Colonic mucosa (tissue), 4 donors: ENCODE measurements at regions not wholly inside any gene's neighbourhood (a gene's known extent, or its start where the extent isn't known, plus 50 kb on each side); places are given as distances from the start of the nearest gene placed in this dataset.

Experiments used
- DNase-seq: peaks from one replicate; pipeline ENCODE4 v3.0.0-alpha.2; 2020
- H3K27ac ChIP-seq: fragments of 200-600 bp; one replicate; pipeline ENCODE4 v1.8.0; 2021
- H3K27me3 ChIP-seq: fragments of 200-600 bp; one replicate; pipeline ENCODE4 v1.8.0; 2021
- H3K36me3 ChIP-seq: fragments of 200-600 bp; one replicate; pipeline ENCODE4 v1.8.0; 2021
- H3K4me1 ChIP-seq: fragments of 200-600 bp; one replicate; pipeline ENCODE4 v1.8.0; 2021; ENCODE audit warnings: mild to moderate bottlenecking
- H3K4me3 ChIP-seq: fragments of 200-600 bp; one replicate; pipeline ENCODE4 v1.8.0; 2021
- H3K9ac ChIP-seq, 2 donors: one replicate each; pipeline ENCODE4 v1.7.0; 2013; ENCODE audit warnings: control low read depth in 2 of 2, low read depth in 2 of 2, low read length in 2 of 2
- H3K9me3 ChIP-seq: fragments of 200-600 bp; one replicate; pipeline ENCODE4 v1.8.0; 2021
- intact Hi-C: fragments of 100-400 bp; cut with DNase I; formaldehyde crosslinking; loops from one replicate; pipeline ENCODE4 v1.14.1; 2022
- TF ChIP-seq, protein P1 (sequence below): fragments of 200-600 bp; IDR thresholded peaks from one replicate; pipeline ENCODE4 v1.8.0; 2022; ENCODE audit warnings: antibody characterized with exemption, mild to moderate bottlenecking
- donor health status: healthy.
- donor health status: DM: no; HTN: no; CAD: no.
- donor health status: DM: no; HTN: no; CAD: no.

DNA sequence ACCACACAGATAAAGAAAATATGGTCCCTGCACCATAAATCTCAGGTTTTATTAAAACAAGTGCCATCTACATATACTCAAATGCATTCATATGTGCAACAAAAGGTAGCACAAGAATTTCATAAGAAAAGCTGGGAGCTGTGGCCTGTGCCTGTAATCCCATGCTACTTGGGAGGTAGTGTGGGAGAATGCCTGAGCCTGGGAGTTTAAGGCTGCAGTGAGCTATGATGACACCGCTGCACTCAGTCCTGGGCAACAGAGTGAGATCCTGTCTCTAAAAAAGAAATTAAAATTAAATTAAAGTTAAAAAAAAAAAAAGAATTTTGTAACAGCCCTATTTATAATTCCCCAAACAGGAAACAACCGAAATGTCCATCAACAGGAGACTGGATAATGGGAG is 81.3 kb upstream of the JADE1 start:
- intact Hi-C loops = no loop called here
- H3K27ac ChIP-seq = no peak overlapping the region

DNA sequence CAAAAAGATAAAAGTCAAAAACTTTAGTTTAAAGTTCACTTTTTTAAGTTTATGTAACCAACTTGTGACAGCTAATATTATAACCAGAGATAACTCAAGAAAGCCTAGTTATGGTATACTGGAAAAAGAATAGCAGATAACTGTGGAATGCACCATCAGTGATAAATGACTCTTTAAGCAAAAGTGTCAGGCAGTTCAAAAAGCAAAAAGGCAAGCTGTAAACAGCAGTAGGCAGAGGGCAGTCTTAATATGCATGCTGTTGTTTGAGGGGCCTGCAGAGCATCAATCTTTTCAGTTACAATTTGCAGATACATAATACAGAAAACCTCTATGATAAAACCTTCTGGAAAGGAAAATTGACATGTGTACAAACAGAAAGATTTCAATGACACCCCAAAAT is 81.8 kb upstream of the JADE1 start:
- no peak for DNase-seq
- intact Hi-C loops = no loop called here
- H3K27me3 ChIP-seq = no peaks in the 10 kb centered on the region
- no peak overlapping the region for H3K4me3 ChIP-seq
- TF ChIP-seq, protein P1, sequence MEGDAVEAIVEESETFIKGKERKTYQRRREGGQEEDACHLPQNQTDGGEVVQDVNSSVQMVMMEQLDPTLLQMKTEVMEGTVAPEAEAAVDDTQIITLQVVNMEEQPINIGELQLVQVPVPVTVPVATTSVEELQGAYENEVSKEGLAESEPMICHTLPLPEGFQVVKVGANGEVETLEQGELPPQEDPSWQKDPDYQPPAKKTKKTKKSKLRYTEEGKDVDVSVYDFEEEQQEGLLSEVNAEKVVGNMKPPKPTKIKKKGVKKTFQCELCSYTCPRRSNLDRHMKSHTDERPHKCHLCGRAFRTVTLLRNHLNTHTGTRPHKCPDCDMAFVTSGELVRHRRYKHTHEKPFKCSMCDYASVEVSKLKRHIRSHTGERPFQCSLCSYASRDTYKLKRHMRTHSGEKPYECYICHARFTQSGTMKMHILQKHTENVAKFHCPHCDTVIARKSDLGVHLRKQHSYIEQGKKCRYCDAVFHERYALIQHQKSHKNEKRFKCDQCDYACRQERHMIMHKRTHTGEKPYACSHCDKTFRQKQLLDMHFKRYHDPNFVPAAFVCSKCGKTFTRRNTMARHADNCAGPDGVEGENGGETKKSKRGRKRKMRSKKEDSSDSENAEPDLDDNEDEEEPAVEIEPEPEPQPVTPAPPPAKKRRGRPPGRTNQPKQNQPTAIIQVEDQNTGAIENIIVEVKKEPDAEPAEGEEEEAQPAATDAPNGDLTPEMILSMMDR = no peak
- H3K4me1 ChIP-seq = no peaks in the 10 kb centered on the region
- no peak overlapping the region for H3K9ac ChIP-seq
- H3K27ac ChIP-seq = no peak overlapping the region
- no peaks in the 10 kb centered on the region for H3K36me3 ChIP-seq
- no peaks in the 10 kb centered on the region for H3K9me3 ChIP-seq

More for the DNA sequence above, 81.3 kb upstream of the JADE1 start:
- Histone ChIP-seq H3K4me1 (no peaks in the 10 kb centered on the region), H3K9ac (no peak overlapping the region), H3K27me3 (no peaks in the 10 kb centered on the region), H3K36me3 (no peaks in the 10 kb centered on the region), H3K9me3 (no peaks in the 10 kb centered on the region), H3K4me3 (no peak overlapping the region)
- no peak for DNase-seq
- TF ChIP-seq, protein P1 = no peak

DNA sequence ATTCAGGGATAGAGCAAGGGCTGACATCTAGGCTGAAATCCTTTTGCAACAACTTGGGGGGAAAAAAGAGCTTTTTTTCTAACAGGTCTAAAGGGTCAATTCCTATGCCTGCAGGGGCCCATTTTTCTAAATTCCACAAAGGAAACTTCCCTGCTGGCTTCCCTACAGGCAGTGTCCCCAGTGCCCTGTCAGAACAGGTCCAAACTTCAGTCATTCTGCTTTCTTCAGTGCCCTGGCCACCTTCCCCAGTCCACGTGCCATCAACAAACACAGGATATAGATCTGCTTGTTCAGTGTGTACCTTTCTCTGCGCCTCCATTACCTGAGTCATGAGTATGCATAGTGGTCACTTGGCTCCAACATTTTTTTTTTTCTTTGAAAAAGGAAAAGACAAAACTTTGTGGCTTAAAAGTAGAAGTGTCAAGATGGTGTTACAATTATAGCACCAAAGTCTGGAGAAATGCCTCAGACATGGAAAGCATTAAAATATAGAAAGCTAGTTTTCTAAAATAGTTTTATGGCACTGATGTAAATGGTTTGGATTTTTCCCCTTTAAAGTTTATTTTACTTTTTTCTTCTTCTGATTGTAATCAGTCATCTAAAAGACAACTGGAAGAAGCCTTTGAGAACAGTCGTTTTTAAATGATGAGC is 84.0 kb upstream of the JADE1 start:
- no peak overlapping the region for H3K4me3 ChIP-seq
- H3K27me3 ChIP-seq = no peaks in the 10 kb centered on the region
- H3K9me3 ChIP-seq = no peaks in the 10 kb centered on the region
- DNase-seq = no peak
- H3K36me3 ChIP-seq = no peaks in the 10 kb centered on the region
- H3K27ac ChIP-seq = no peak overlapping the region
- no peaks in the 10 kb centered on the region for H3K4me1 ChIP-seq
- TF ChIP-seq, protein P1 = no peak
- intact Hi-C loops = no loop called here
- H3K9ac ChIP-seq = no peak overlapping the region

DNA sequence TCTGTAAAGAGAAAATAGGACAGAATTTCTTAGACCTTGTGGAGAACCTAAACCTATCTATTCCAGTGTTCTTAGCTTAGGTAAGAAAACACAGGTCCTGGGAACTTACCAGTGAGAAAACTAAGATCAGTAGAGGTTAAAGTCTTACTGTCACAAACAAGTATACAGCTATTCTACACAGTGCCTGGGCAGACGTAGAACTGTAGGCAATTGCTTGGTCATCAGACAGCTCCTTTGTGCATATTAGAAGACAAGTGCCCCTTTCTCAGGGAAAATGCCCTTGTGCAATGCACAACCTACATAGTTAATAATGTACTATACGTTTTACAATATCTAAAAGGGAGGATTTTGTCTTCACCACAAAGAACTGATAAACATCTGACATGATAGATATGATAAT is 86.6 kb upstream of the JADE1 start:
- Histone ChIP-seq H3K4me3 (no peak overlapping the region), H3K36me3 (no peaks in the 10 kb centered on the region), H3K27ac (no peak overlapping the region), H3K27me3 (no peaks in the 10 kb centered on the region), H3K9me3 (no peaks in the 10 kb centered on the region), H3K9ac (no peak overlapping the region), H3K4me1 (no peaks in the 10 kb centered on the region)
- TF ChIP-seq, protein P1 = no peak
- DNase-seq = no peak
- intact Hi-C loops = no loop called here

DNA sequence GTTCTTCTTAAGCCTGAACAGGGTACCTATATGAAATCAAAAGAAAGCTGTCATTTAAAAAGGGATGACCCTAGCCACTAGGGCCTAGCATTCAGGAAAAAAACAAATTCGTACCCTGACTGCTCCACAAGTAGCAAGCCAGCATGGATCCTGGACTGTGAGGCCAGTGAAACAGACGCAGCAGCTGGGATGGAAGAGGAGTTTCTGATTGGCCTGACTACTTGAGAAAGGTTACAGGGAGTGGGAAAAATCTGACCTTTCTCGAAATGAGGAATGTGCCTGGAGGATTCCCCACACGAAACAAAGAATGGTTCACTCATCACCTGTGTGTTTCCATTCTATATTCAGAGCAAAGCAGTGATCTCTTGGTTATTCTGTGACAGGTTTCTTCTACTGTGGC is 87.6 kb upstream of the JADE1 start:
- H3K9ac ChIP-seq = no peak overlapping the region
- no peak overlapping the region for H3K27ac ChIP-seq
- H3K4me3 ChIP-seq = no peak overlapping the region
- no peaks in the 10 kb centered on the region for H3K36me3 ChIP-seq
- no peaks in the 10 kb centered on the region for H3K4me1 ChIP-seq
- H3K9me3 ChIP-seq = no peaks in the 10 kb centered on the region
- intact Hi-C loops = no loop called here
- no peaks in the 10 kb centered on the region for H3K27me3 ChIP-seq
- TF ChIP-seq, protein P1 = no peak
- DNase-seq = no peak
